T47D (cell line): ENCODE measurements at regions not wholly inside any gene's neighbourhood (a gene's known extent, or its start where the extent isn't known, plus 50 kb on each side); places are given as distances from the start of the nearest gene placed in this dataset.
"Not testable (repeated sequence)": the region's sequence is repeated elsewhere in the genome, so short reads cannot be mapped to it uniquely, and the experiment has no call there.

ENCODE experiments used
- DNase-seq, 2 experiments: peaks; one replicate each; pipeline versions ENCODE4 v3.0.0 to v3.0.0-alpha.2; 2011 to 2012; ENCODE audit warnings: low read depth in 1 of 2, low spot score in 1 of 2
- JUND ChIP-seq: IDR thresholded peaks from 2 replicates; pipeline ENCODE4 v1.6.1; 2012; ENCODE audit warnings: low read depth
- in situ Hi-C: cut with HindIII; loops from 2 replicates; pipeline ENCODE4 v1.10.0; 2016; ENCODE audit warnings: low sequenced_read_pairs, low pct_unique_long_range_greater_than_20kb

- in situ Hi-C loops = no loop called here
- no peak for DNase-seq
- TF ChIP-seq JUND = no peak
Observed at GRCh38 chr2:16060125-16060935, 120.0 kb downstream of the MYCN start.

DNA sequence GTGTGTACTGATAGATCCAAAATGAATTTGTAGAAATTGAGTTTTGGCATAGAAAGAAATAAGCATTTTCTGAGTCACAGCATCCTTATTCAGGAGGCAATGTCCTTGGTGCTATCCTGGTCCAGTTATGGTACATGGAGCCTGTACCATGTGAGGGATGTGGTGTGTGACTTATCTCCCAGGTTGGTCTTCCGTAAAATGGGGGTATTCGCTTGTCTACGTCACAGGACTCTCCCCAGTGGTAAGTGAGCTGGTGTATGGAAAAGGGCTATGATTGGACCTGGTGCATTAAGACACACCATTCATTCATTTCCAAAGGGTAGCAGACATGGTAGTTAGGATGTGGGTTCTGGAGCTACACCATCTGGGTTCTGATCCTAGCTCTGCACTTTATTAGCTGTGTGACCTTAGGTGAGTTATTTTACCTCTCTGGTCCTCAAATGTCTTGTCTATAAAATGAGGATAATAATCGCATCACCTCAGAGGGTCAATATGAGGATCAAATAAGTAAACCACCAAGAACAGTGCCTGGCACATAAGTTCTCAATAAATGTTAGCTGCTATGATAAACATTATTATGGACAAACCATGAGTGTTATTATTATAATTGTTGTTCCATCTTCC is 119.2 kb downstream of the MYCN start:
- in situ Hi-C loops = no loop called here
- no peak for TF ChIP-seq JUND
- no peak for DNase-seq

DNA sequence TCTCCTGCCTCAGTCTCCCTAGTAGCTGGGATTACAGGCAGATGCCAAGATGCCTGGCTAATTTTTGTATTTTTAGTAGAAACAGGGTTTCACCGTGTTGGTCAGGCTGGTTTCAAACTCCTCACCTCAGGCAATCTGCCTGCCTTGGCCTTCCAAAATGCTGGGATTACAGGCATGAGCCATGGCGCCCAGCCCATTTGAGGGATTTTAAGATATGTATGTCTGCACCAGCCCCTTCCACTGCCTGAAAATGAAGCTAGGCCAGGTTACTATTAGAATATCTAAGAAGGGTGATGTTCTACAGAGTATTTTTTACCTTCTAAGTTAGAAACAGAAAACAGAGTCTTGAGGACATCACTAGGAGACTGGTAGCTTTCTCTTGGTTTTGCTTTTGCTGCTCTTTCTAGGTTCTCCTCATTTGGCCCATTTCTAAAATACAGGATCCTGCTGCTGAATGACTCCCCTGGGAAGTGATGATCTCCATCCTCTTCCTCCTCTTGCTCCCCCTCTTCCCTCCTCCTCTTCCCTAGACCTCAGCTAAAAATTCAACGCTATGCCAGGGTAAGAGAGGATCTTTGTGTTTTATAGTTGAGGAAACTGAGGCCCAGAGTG is 118.5 kb downstream of the MYCN start:
- no peak for TF ChIP-seq JUND
- no peak for DNase-seq
- in situ Hi-C loops = no loop called here

DNA sequence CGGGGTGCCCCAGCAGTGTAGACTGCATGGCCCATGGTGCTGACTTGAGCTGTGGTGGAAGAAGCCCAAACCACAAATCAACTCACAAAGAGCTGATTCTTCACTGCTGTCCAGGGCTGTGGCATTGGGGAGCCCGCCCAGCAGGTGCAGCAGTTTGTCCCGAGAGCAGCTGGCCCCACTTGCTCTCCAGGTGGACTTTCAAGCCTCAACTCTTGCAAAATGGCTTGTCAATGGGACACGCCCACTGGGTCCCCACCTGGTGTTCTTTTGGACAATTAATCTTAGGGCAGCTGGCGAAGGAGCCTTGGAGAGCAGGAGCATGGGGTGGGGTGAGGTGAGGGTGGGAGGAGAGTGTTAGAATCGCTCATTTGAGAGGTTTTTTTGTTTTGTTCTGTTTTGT is 117.9 kb downstream of the MYCN start:
- no peak for TF ChIP-seq JUND
- no peak for DNase-seq
- in situ Hi-C loops = no loop called here

DNA sequence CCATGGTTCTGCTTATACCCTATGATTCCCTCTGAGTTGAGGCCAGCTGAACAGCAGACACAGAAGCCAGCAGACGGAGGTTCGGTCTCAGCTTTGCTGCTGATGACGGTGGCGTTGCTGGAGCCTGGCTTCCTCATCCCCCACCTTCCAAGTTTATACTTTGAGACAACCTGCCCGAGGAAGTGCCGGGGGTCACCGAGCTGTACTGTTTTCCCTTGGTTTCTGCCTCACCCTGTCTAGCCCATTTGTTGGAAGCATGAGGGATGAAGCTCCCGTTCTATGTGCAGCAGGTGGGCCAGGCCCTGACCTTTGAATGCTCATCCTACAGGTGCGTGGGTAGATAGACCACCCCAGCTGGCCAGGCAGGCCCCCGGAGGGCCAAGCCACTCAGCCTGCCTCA is 117.3 kb downstream of the MYCN start:
- no peak for DNase-seq
- TF ChIP-seq JUND = no peak
- in situ Hi-C loops = no loop called here

DNA sequence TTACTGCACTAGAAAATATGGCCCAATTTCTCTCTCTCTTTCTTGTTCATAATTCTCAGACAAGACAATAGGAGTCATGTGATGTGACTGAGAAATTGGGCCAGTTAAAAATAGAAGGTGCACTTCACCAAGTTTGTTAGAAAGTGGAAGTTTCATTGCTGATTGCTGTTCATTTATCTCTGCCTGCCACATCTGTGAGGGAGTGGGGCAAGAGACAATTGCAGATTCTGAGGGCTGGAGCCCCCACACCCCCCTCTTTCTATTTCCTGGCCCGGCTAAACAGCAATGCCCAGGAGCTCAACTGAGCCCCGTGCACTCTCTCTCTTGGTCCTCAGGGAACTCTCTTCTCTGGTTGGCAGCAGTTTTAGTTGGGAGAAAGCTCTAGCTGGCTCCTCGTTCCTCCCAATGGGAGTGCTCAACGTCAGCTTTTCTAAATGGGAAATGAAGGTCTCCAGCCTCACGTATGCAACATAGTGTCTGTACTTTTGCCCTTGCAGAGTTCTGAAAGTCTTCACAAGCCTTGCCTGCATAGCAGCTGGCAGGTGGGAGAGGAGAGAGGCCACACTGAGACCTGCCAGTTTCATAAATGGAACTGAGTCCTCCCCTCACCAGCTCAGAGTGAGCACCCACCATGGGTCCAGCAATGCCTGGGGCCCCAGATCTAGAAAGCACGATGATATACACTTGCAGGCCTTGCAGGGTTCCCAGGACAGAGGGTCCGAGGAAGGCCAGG is 115.7 kb downstream of the MYCN start:
- DNase-seq = no peak
- in situ Hi-C loops = no loop called here
- TF ChIP-seq JUND = no peak

DNA sequence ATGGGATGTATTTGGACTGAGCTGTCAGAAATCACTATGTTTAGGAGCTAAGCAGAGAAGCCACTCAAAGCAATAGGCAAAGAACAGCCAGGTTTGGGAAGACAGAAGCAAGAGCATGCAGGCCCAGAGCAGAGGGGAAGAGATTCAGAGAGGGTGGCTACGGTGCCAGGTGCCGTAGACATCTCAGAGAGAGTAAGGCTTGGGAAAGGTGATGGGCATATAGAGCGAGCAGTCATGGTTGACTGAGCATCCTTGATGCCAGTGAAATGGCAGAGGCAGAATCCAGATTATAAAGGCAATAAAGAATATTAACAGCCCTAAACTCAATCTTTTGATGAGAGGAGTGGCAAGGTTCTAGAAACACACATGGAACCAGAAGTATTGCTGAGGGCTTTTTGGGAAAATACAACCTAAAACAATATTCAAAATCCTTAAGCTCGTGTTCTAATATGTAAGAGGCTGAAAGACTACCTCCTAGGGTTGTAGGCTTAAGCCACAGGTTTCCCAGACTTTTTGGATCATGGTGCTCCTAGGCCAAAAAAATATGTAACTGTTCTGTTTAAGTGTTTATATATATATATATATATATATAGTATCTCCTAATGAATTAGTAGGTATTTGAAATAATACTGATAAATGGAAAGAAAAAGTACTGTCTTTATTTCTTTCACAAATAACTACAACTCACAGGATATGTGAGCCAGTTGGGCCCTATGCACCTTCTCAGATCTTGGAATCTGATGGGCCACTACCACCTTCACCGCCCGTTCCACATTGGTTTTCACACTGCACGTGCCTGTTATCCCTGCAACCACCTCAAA is 113.3 kb downstream of the MYCN start:
- in situ Hi-C loops = no loop called here
- TF ChIP-seq JUND = no peak
- no peak for DNase-seq

DNA sequence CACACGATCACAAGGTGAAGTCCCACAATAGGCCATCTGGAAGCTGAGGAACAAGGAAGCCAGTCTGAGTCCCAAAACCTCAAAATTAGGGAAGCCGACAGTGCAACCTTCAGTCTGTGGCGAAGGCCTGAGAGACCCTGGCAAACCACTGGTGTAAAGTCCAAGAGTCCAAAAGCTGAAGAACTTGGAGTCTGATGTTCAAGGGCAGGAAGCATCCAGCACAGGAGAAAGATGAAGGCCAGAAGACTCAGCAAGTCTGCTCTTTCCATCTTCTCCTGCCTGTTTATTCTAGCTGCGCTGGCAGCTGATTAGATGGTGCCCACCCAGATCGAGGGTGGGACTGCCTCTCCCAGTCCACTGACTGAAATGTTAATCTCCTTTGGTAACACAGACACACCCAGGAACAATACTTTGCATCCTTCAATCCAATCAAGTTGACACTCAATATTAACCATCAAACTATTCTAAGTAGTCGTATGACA is 112.3 kb downstream of the MYCN start:
- not testable (repeated sequence) for DNase-seq

DNA sequence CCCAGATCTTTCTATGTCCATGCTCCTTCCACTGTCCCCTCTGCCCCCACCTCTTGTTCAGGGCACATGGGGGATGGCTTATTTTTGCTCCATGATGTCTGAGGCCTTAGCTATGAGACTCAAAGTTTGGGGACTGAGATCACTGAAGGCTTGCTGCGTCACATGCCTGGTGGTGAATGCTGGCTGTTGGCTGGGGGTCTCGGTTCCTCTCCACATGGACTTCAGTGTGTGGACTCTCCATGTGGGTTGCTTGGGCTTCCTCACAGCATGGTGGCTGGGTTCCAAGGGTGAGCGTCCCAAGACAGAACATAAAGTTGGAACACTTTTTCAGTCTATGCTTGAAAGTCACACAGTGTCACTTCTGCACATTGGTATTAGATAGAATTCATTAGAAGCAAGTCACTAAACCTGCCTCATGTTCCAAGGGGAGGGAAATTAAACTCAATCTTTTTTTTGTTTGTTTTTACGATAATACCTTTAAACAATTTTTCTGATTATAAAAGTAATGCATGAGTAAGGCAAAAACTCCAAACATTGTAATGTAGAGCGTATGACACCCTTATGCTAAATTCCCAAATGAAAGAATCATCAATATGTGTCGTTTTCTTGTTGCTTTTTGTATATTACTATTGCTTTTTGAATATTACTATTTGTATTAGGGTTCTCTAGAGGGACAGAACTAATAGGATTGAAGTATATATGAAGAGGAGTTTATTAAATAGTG is 111.7 kb downstream of the MYCN start:
- TF ChIP-seq JUND = no peak
- DNase-seq = no peak
- in situ Hi-C loops = no loop called here

More for the DNA sequence above, 112.3 kb downstream of the MYCN start:
- in situ Hi-C loops = not testable (repeated sequence)

GRCh38 chr2:16050908-16051489 is 110.6 kb downstream of the MYCN start:
- no peak for DNase-seq
- in situ Hi-C loops = no loop called here
- TF ChIP-seq JUND = no peak

GRCh38 chr2:16050261-16050907 is 110.0 kb downstream of the MYCN start:
- TF ChIP-seq JUND = no peak
- no peak for DNase-seq
- in situ Hi-C loops = no loop called here
